ENCODE measurements at regions not wholly inside any gene's neighbourhood (a gene's known extent, or its start where the extent isn't known, plus 50 kb on each side); places are given as distances from the start of the nearest gene placed in this dataset.

- no peaks in the 10 kb centered on the region for H4K20me1 ChIP-seq (ENCODE audit: insufficient read depth, low read length)
- BruUV-seq (replicated peaks): no TSS peak
- DNase-seq (no peak), ATAC-seq (ENCODE audit: low read depth) (no peak)
- no peak overlapping the region for H2BK5ac ChIP-seq (ENCODE audit: low read depth, low read length, poor library complexity, severe bottlenecking)
- no peaks in the 10 kb centered on the region for H3K4me1 ChIP-seq (ENCODE audit: control insufficient read depth, insufficient read depth, low read length)
- no peak overlapping the region for H3K4me2 ChIP-seq (ENCODE audit: low read depth, low read length)
- H3K36me3 ChIP-seq (ENCODE audit: control insufficient read depth, insufficient read depth, low read length): no peaks in the 10 kb centered on the region
- no peaks in the 10 kb centered on the region for H3K27me3 ChIP-seq (ENCODE audit: control insufficient read depth, insufficient read depth, low read length)
- H3K9ac ChIP-seq (ENCODE audit: low read depth, low read length): no peak overlapping the region
- ChIA-PET POLR2A (ENCODE audit: unreplicated experiment) (no interaction called here), CTCF (no interaction called here)
- no peak overlapping the region for H2AK9ac ChIP-seq (replicated peaks; ENCODE audit: low read depth, low read length, poor library complexity)
- no peak overlapping the region for H2BK15ac ChIP-seq (ENCODE audit: low read depth, low read length)
- H3K56ac ChIP-seq (ENCODE audit: extremely low read depth, insufficient read depth, low read length): no peak overlapping the region
- H4K91ac ChIP-seq (ENCODE audit: insufficient read depth, low read depth, low read length): no peak overlapping the region
- H3K9me1 ChIP-seq (ENCODE audit: insufficient read depth, low read length): no peaks in the 10 kb centered on the region
- TF ChIP-seq MXI1 (IDR thresholded peaks at IDR 0.05; ENCODE audit: borderline replicate concordance, low read depth, low read length) (no peak), RFX5 (IDR thresholded peaks at IDR 0.05; ENCODE audit: low read depth, low read length) (no peak), RCOR1 (IDR thresholded peaks at IDR 0.05; ENCODE audit: insufficient replicate concordance, low read length) (no peak)
- H4K8ac ChIP-seq (ENCODE audit: low read depth in 2 of 2, low read length in 2 of 2): no peak overlapping the region
- dilution Hi-C loops (cut with HindIII; ENCODE audit: low sequenced_read_pairs, unreplicated experiment) (no loop called here), in situ Hi-C loops (cut with MboI; ENCODE audit: low sequenced_read_pairs) (no loop called here), intact Hi-C loops (cut with micrococcal nuclease) (no loop called here)
- no peak overlapping the region for H3K4me3 ChIP-seq (ENCODE audit: insufficient read depth, low read depth, low read length)
- no peak overlapping the region for H2AFZ ChIP-seq (replicated peaks; ENCODE audit: low read length, poor library complexity)
- no peak overlapping the region for H2BK120ac ChIP-seq (ENCODE audit: low read depth, low read length)
- WGBS, 2 experiments (ENCODE audit: extremely low coverage in 2 of 2, insufficient read length in 1 of 2): no CpG with 5 or more reads among the region's 2 CpGs
- no peak overlapping the region for H3K4ac ChIP-seq (ENCODE audit: low read depth, low read length)
- H3K14ac ChIP-seq (replicated peaks; ENCODE audit: low read depth, low read length): no peak overlapping the region
- no peak overlapping the region for H4K5ac ChIP-seq (ENCODE audit: low read depth, low read length)
- no peak overlapping the region for H2AK5ac ChIP-seq (ENCODE audit: low read depth, low read length)
- H3K23ac ChIP-seq (ENCODE audit: low read depth, low read length): no peak overlapping the region
- no peaks in the 10 kb centered on the region for H3K79me1 ChIP-seq (ENCODE audit: low read depth in 1 of 2, low read length in 2 of 2)
- H3K9me3 ChIP-seq (ENCODE audit: control insufficient read depth, insufficient read depth, low read length): no peaks in the 10 kb centered on the region
- no peak overlapping the region for H2BK20ac ChIP-seq (ENCODE audit: low read depth, low read length)
- no peak overlapping the region for H3K27ac ChIP-seq (ENCODE audit: insufficient read depth, low read length)
- H3K18ac ChIP-seq (ENCODE audit: low read depth, low read length): no peak overlapping the region
Observed at GRCh38 chr13:65414187-65414586, 1815.9 kb downstream of the PCDH9 start.
